ENCODE measurements at regions not wholly inside any gene's neighbourhood (a gene's known extent, or its start where the extent isn't known, plus 50 kb on each side); places are given as distances from the start of the nearest gene placed in this dataset.

DNA sequence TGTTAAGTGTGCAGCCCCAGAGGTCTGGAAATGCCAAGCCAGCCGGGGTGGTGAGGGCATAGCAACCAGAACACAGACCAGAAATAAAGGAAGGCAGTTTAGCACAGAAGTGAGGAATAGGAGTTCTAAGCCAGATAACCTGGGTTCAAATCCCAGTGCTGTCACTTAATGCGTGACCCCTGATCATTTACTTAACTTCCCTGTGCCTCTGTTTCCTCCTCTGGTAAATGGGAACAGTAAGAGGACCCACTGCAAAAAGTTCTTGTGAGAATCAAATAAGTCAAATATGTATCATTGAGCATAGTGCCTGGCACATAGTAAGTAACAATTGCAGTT is 125.2 kb upstream of the ARHGEF3 start:
- POLR2A ChIA-PET, result no interaction called here
- Mint-ChIP-seq H3K4me3 (no peak overlapping the region), H3K27ac (no peak overlapping the region), H3K36me3 (no peaks in the 10 kb centered on the region), H3K27me3 (ENCODE audit: low read depth) (no peaks in the 10 kb centered on the region), H3K9me3 (no peaks in the 10 kb centered on the region), H3K4me1 (peaks cover 35% of the 10 kb centered on the region)
- TF ChIP-seq ZNF138 (CRISPR knock-in tag; conservative IDR thresholded peaks at IDR 0.05), result no peak
- TF ChIP-seq ZNF423 (CRISPR knock-in tag; IDR thresholded peaks at IDR 0.05), result no peak
- TF ChIP-seq ESRRA (CRISPR knock-in tag; IDR thresholded peaks at IDR 0.05; ENCODE audit: borderline replicate concordance), result no peak
- TF ChIP-seq NR3C1 (CRISPR knock-in tag; conservative IDR thresholded peaks at IDR 0.05; ENCODE audit: low read depth), result no peak
- TF ChIP-seq ZNF121 (CRISPR knock-in tag; IDR thresholded peaks at IDR 0.05), result no peak
- no peak for TF ChIP-seq ZNF671 (CRISPR knock-in tag; IDR thresholded peaks at IDR 0.05)
- TF ChIP-seq RORB (CRISPR knock-in tag; IDR thresholded peaks at IDR 0.05), result no peak
- TF ChIP-seq, protein P1, sequence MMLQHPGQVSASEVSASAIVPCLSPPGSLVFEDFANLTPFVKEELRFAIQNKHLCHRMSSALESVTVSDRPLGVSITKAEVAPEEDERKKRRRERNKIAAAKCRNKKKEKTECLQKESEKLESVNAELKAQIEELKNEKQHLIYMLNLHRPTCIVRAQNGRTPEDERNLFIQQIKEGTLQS (CRISPR knock-in tag; conservative IDR thresholded peaks at IDR 0.05), result no peak
- no peak for TF ChIP-seq OVOL2 (CRISPR knock-in tag; IDR thresholded peaks at IDR 0.05; ENCODE audit: borderline replicate concordance)
- no peak for TF ChIP-seq ELF4 (CRISPR knock-in tag; IDR thresholded peaks at IDR 0.05; ENCODE audit: low read depth)
- no peak for TF ChIP-seq CREM (CRISPR knock-in tag; IDR thresholded peaks at IDR 0.05)
- TF ChIP-seq ZNF263 (CRISPR knock-in tag; IDR thresholded peaks at IDR 0.05; ENCODE audit: low read depth), result no peak
- no peak for TF ChIP-seq SP1 (CRISPR knock-in tag; conservative IDR thresholded peaks at IDR 0.05)
- TF ChIP-seq, protein P2, sequence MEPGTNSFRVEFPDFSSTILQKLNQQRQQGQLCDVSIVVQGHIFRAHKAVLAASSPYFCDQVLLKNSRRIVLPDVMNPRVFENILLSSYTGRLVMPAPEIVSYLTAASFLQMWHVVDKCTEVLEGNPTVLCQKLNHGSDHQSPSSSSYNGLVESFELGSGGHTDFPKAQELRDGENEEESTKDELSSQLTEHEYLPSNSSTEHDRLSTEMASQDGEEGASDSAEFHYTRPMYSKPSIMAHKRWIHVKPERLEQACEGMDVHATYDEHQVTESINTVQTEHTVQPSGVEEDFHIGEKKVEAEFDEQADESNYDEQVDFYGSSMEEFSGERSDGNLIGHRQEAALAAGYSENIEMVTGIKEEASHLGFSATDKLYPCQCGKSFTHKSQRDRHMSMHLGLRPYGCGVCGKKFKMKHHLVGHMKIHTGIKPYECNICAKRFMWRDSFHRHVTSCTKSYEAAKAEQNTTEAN (CRISPR knock-in tag; IDR thresholded peaks at IDR 0.05), result no peak
- TF ChIP-seq, protein P3, sequence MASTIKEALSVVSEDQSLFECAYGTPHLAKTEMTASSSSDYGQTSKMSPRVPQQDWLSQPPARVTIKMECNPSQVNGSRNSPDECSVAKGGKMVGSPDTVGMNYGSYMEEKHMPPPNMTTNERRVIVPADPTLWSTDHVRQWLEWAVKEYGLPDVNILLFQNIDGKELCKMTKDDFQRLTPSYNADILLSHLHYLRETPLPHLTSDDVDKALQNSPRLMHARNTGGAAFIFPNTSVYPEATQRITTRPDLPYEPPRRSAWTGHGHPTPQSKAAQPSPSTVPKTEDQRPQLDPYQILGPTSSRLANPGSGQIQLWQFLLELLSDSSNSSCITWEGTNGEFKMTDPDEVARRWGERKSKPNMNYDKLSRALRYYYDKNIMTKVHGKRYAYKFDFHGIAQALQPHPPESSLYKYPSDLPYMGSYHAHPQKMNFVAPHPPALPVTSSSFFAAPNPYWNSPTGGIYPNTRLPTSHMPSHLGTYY (CRISPR knock-in tag; IDR thresholded peaks at IDR 0.05), result no peak
- TF ChIP-seq EMX1 (CRISPR knock-in tag; IDR thresholded peaks at IDR 0.05), result no peak
- no peak for TF ChIP-seq ZBTB21 (CRISPR knock-in tag; IDR thresholded peaks at IDR 0.05; ENCODE audit: borderline replicate concordance)
- no peak for TF ChIP-seq ZNF219 (CRISPR knock-in tag; IDR thresholded peaks at IDR 0.05; ENCODE audit: borderline replicate concordance)
- TF ChIP-seq, protein P4, sequence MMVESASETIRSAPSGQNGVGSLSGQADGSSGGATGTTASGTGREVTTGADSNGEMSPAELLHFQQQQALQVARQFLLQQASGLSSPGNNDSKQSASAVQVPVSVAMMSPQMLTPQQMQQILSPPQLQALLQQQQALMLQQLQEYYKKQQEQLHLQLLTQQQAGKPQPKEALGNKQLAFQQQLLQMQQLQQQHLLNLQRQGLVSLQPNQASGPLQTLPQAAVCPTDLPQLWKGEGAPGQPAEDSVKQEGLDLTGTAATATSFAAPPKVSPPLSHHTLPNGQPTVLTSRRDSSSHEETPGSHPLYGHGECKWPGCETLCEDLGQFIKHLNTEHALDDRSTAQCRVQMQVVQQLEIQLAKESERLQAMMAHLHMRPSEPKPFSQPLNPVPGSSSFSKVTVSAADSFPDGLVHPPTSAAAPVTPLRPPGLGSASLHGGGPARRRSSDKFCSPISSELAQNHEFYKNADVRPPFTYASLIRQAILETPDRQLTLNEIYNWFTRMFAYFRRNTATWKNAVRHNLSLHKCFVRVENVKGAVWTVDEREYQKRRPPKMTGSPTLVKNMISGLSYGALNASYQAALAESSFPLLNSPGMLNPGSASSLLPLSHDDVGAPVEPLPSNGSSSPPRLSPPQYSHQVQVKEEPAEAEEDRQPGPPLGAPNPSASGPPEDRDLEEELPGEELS (CRISPR knock-in tag; IDR thresholded peaks at IDR 0.05), result no peak
- CTCF ChIA-PET, result no interaction called here
- DNase-seq (ENCODE audit: low spot score), result no peak
- no peak for ATAC-seq

DNA sequence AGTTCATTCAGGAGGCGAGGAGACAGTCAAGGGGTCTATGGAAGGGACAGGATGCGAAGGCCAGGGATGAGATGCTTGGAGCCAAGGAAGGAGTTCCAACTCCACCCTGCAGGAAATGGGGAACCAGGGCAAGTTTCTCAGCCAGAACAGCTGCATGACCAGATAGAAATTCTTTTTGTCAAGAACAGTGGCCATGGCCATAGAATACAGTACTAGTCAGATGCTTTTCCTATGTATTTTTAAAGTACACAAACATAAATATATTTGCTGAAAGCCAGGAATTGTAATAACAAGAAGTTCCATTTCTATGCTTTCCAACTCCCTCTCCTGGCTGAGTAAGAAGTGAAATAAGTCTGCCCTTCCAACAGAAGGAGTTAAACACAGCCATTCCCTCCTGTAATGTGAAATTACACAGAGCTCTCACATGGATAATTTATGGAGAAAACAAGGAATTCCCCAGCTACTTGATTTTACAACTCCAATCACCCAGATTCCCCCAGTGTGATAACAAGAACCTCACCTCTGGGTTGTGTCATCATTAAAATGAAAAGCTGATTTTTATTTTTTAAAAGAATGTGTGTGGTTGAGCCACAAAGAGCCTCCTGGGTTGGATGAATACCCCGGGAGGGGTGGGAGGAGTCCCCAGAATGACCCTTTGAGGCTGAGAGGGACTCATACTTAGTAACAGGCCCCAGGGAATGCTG is 124.6 kb upstream of the ARHGEF3 start:
- Mint-ChIP-seq H3K9me3 (no peaks in the 10 kb centered on the region), H3K4me3 (no peak overlapping the region), H3K27me3 (ENCODE audit: low read depth) (no peaks in the 10 kb centered on the region), H3K4me1 (peaks cover 38% of the 10 kb centered on the region), H3K36me3 (no peaks in the 10 kb centered on the region), H3K27ac (no peak overlapping the region)
- no peak for DNase-seq (ENCODE audit: low spot score)
- POLR2A ChIA-PET, result no interaction called here
- no peak for ATAC-seq
- CTCF ChIA-PET, result interaction anchor here (0.9 kb wide), 1 partner anchor 61 kb away, joined by 3 read pairs; no protein-coding TSS in a partner anchor
- TF ChIP-seq NR3C1 (CRISPR knock-in tag; conservative IDR thresholded peaks at IDR 0.05; ENCODE audit: low read depth) (no peak), TEAD1 (CRISPR knock-in tag; IDR thresholded peaks at IDR 0.05) (no peak), ZNF232 (CRISPR knock-in tag; IDR thresholded peaks at IDR 0.05) (no peak), NFYB (CRISPR knock-in tag; conservative IDR thresholded peaks at IDR 0.05; ENCODE audit: low read depth) (no peak), NFATC4 (CRISPR knock-in tag; IDR thresholded peaks at IDR 0.05) (no peak), JUN (CRISPR knock-in tag; IDR thresholded peaks at IDR 0.05) (no peak), ZNF121 (CRISPR knock-in tag; IDR thresholded peaks at IDR 0.05) (no peak)
- TF ChIP-seq, protein P5, sequence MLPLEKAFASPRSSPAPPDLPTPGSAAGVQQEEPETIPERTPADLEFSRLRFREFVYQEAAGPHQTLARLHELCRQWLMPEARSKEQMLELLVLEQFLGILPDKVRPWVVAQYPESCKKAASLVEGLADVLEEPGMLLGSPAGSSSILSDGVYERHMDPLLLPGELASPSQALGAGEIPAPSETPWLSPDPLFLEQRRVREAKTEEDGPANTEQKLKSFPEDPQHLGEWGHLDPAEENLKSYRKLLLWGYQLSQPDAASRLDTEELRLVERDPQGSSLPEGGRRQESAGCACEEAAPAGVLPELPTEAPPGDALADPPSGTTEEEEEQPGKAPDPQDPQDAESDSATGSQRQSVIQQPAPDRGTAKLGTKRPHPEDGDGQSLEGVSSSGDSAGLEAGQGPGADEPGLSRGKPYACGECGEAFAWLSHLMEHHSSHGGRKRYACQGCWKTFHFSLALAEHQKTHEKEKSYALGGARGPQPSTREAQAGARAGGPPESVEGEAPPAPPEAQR (CRISPR knock-in tag; IDR thresholded peaks at IDR 0.05), result no peak
- TF ChIP-seq, protein P6, sequence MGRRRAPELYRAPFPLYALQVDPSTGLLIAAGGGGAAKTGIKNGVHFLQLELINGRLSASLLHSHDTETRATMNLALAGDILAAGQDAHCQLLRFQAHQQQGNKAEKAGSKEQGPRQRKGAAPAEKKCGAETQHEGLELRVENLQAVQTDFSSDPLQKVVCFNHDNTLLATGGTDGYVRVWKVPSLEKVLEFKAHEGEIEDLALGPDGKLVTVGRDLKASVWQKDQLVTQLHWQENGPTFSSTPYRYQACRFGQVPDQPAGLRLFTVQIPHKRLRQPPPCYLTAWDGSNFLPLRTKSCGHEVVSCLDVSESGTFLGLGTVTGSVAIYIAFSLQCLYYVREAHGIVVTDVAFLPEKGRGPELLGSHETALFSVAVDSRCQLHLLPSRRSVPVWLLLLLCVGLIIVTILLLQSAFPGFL (CRISPR knock-in tag; IDR thresholded peaks at IDR 0.05; ENCODE audit: borderline replicate concordance), result no peak
- TF ChIP-seq, protein P3 (CRISPR knock-in tag; IDR thresholded peaks at IDR 0.05), result no peak
- TF ChIP-seq, protein P7, sequence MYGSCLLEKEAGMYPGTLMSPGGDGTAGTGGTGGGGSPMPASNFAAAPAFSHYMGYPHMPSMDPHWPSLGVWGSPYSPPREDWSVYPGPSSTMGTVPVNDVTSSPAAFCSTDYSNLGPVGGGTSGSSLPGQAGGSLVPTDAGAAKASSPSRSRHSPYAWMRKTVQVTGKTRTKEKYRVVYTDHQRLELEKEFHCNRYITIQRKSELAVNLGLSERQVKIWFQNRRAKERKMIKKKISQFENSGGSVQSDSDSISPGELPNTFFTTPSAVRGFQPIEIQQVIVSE (CRISPR knock-in tag; IDR thresholded peaks at IDR 0.05; ENCODE audit: borderline replicate concordance), result no peak
